Neural cell (in vitro differentiated cells): ENCODE measurements at regions not wholly inside any gene's neighbourhood (a gene's known extent, or its start where the extent isn't known, plus 50 kb on each side); places are given as distances from the start of the nearest gene placed in this dataset.

Experiments used
- H2AFZ ChIP-seq: fragments of 200-600, 300-800 bp; sonication (generic), shearing (Covaris generic); 2 replicates; pipeline ENCODE4 v1.6.0; 2014; ENCODE audit warnings: low read depth, mild to moderate bottlenecking, antibody characterized with exemption, low read length, moderate library complexity
- H3F3A ChIP-seq: fragments of 200-600 bp; shearing (Covaris generic); 2 replicates; pipeline ENCODE4 v1.6.1; 2016; ENCODE audit warnings: mild to moderate bottlenecking, moderate library complexity, mixed read lengths, antibody characterized with exemption, low read length; ENCODE audit not compliant: insufficient read depth, poor library complexity, severe bottlenecking
- H3K27ac ChIP-seq: fragments of 200-600, 300-800 bp; sonication (generic), shearing (Covaris generic); 2 replicates; pipeline ENCODE4 v1.5.1; 2014; ENCODE audit warnings: mild to moderate bottlenecking, low read length, moderate library complexity
- H3K27me3 ChIP-seq: fragments of 300-800, 200-600 bp; sonication (generic), shearing (Covaris generic); 2 replicates; pipeline ENCODE4 v1.6.0; 2014; ENCODE audit warnings: mild to moderate bottlenecking, low read depth, low read length, moderate library complexity; ENCODE audit not compliant: insufficient read depth
- H3K36me3 ChIP-seq: fragments of 300-800, 200-600 bp; sonication (generic), shearing (Covaris generic); 2 replicates; pipeline ENCODE4 v1.5.1; 2014; ENCODE audit warnings: mild to moderate bottlenecking, antibody characterized with exemption, low read length, moderate library complexity; ENCODE audit not compliant: insufficient read depth
- H3K4me2 ChIP-seq: fragments of 300-800, 200-600 bp; sonication (generic), shearing (Covaris generic); 2 replicates; pipeline ENCODE4 v1.6.0; 2014; ENCODE audit warnings: mild to moderate bottlenecking, low read length
- H3K4me3 ChIP-seq: fragments of 300-800, 200-600 bp; sonication (generic), shearing (Covaris generic); 2 replicates; pipeline ENCODE4 v1.5.1; 2014; ENCODE audit warnings: mild to moderate bottlenecking, low read length, moderate library complexity
- H3K79me2 ChIP-seq: fragments of 200-600 bp; shearing (Covaris generic); replicated peaks from 2 replicates; pipeline ENCODE4 v1.6.0; 2014; ENCODE audit warnings: mild to moderate bottlenecking, low read length, moderate library complexity; ENCODE audit not compliant: insufficient read depth
- H3K9ac ChIP-seq: fragments of 300-800, 200-600 bp; sonication (generic), shearing (Covaris generic); 2 replicates; pipeline ENCODE4 v1.6.1; 2016; ENCODE audit warnings: mild to moderate bottlenecking, low read length, mixed read lengths
- H3K9me2 ChIP-seq: fragments of 200-600 bp; shearing (Covaris generic); 2 replicates; pipeline ENCODE4 v1.6.1; 2016; ENCODE audit warnings: mild to moderate bottlenecking, low read length, mixed read lengths; ENCODE audit not compliant: insufficient read depth
- H3K9me3 ChIP-seq: fragments of 200-600, 300-800 bp; sonication (generic), shearing (Covaris generic); 2 replicates; pipeline ENCODE4 v1.6.1; 2016; ENCODE audit warnings: mild to moderate bottlenecking, mixed run types, low read length, moderate library complexity, mixed read lengths
- H4K20me1 ChIP-seq: fragments of 200-600 bp; shearing (Covaris generic); 2 replicates; pipeline ENCODE4 v1.6.1; 2016; ENCODE audit warnings: mild to moderate bottlenecking, mixed run types; ENCODE audit not compliant: insufficient read depth
- CTCF ChIP-seq: fragments of 450-650 bp; IDR thresholded peaks from 2 replicates; pipeline ENCODE4 v1.5.1; 2014; ENCODE audit warnings: antibody characterized with exemption, mild to moderate bottlenecking, moderate library complexity; ENCODE audit not compliant: poor library complexity, severe bottlenecking
- EP300 ChIP-seq: fragments of 450-650 bp; conservative IDR thresholded peaks from 2 replicates; pipeline ENCODE4 v1.6.1; 2014; ENCODE audit warnings: antibody characterized with exemption, mild to moderate bottlenecking, moderate library complexity; ENCODE audit not compliant: poor library complexity, severe bottlenecking
- EZH2 ChIP-seq: fragments of 200-600, 300-800 bp; shearing (Covaris generic), sonication (generic); IDR thresholded peaks from 2 replicates; pipeline ENCODE4 v1.6.1; 2014; ENCODE audit warnings: antibody characterized with exemption, low read length, borderline replicate concordance, mild to moderate bottlenecking; ENCODE audit not compliant: insufficient read depth, poor library complexity, severe bottlenecking
- MXI1 ChIP-seq: fragments of 450-650 bp; conservative IDR thresholded peaks from 2 replicates; pipeline ENCODE4 v1.6.1; 2014; ENCODE audit warnings: antibody characterized with exemption, mild to moderate bottlenecking; ENCODE audit not compliant: poor library complexity, severe bottlenecking
- POLR2AphosphoS5 ChIP-seq: IDR thresholded peaks from 2 replicates; pipeline ENCODE4 v1.6.1; 2012
- RAD21 ChIP-seq: fragments of 450-650 bp; conservative IDR thresholded peaks from 2 replicates; pipeline ENCODE4 v1.6.1; 2014; ENCODE audit warnings: antibody characterized with exemption, mild to moderate bottlenecking, moderate library complexity
- REST ChIP-seq: IDR thresholded peaks from 2 replicates; pipeline ENCODE4 v1.6.1; 2012; ENCODE audit warnings: borderline replicate concordance
- SMC3 ChIP-seq: fragments of 450-650 bp; conservative IDR thresholded peaks from 2 replicates; pipeline ENCODE4 v1.6.1; 2014; ENCODE audit warnings: antibody characterized with exemption, mild to moderate bottlenecking, moderate library complexity; ENCODE audit not compliant: poor library complexity
- TAF1 ChIP-seq: IDR thresholded peaks from 2 replicates; pipeline ENCODE4 v1.6.1; 2012; ENCODE audit warnings: low read depth

- TF ChIP-seq RAD21 (no peak), SMC3 (no peak), TAF1 (no peak), POLR2AphosphoS5 (no peak), REST (no peak), EZH2 (no peak), EP300 (no peak), MXI1 (no peak), CTCF (no peak)
- H3K9me3 ChIP-seq: peaks cover 2% of the 10 kb centered on the region
- H3K9me2 ChIP-seq: no peaks in the 10 kb centered on the region
- H4K20me1 ChIP-seq: no peaks in the 10 kb centered on the region
- no peak overlapping the region for H3K27ac ChIP-seq
- H3F3A ChIP-seq: no peaks in the 10 kb centered on the region
- no peaks in the 10 kb centered on the region for H3K79me2 ChIP-seq
- H3K27me3 ChIP-seq: no peaks in the 10 kb centered on the region
- H3K4me3 ChIP-seq: no peak overlapping the region
- no peaks in the 10 kb centered on the region for H3K36me3 ChIP-seq
- no peak overlapping the region for H2AFZ ChIP-seq
- H3K4me2 ChIP-seq: no peak overlapping the region
- no peak overlapping the region for H3K9ac ChIP-seq
These were observed 171.7 kb downstream of the KLF6 start for GRCh38 chr10:3613318-3613717.

- no peak overlapping the region for H2AFZ ChIP-seq
- no peak overlapping the region for H3K9ac ChIP-seq
- H3K27ac ChIP-seq: no peak overlapping the region
- no peak overlapping the region for H3K4me3 ChIP-seq
- H3F3A ChIP-seq: no peaks in the 10 kb centered on the region
- no peaks in the 10 kb centered on the region for H3K36me3 ChIP-seq
- H3K79me2 ChIP-seq: no peaks in the 10 kb centered on the region
- H3K4me2 ChIP-seq: no peak overlapping the region
- no peak for TF ChIP-seq EP300
- TF ChIP-seq TAF1: no peak
- TF ChIP-seq MXI1: no peak
- no peak for TF ChIP-seq REST
- TF ChIP-seq POLR2AphosphoS5: no peak
- no peak for TF ChIP-seq CTCF
- H3K9me2 ChIP-seq: no peaks in the 10 kb centered on the region
- H4K20me1 ChIP-seq: no peaks in the 10 kb centered on the region
- no peaks in the 10 kb centered on the region for H3K27me3 ChIP-seq
- peaks cover 4% of the 10 kb centered on the region for H3K9me3 ChIP-seq
These were observed 172.6 kb downstream of the KLF6 start for GRCh38 chr10:3612183-3613001.
